ENCODE measurements at regions not wholly inside any gene's neighbourhood (a gene's known extent, or its start where the extent isn't known, plus 50 kb on each side); places are given as distances from the start of the nearest gene placed in this dataset.

- TF ChIP-seq POLR2A (IDR thresholded peaks at IDR 0.05) (no peak), POLR2AphosphoS5 (IDR thresholded peaks at IDR 0.05) (no peak), EP300 (IDR thresholded peaks at IDR 0.05) (no peak)
- TF ChIP-seq, protein P1, sequence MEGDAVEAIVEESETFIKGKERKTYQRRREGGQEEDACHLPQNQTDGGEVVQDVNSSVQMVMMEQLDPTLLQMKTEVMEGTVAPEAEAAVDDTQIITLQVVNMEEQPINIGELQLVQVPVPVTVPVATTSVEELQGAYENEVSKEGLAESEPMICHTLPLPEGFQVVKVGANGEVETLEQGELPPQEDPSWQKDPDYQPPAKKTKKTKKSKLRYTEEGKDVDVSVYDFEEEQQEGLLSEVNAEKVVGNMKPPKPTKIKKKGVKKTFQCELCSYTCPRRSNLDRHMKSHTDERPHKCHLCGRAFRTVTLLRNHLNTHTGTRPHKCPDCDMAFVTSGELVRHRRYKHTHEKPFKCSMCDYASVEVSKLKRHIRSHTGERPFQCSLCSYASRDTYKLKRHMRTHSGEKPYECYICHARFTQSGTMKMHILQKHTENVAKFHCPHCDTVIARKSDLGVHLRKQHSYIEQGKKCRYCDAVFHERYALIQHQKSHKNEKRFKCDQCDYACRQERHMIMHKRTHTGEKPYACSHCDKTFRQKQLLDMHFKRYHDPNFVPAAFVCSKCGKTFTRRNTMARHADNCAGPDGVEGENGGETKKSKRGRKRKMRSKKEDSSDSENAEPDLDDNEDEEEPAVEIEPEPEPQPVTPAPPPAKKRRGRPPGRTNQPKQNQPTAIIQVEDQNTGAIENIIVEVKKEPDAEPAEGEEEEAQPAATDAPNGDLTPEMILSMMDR (IDR thresholded peaks at IDR 0.05), result no peak
These were observed 275.8 kb upstream of the NR3C2 start for GRCh38 chr4:148717988-148718387.
